H1 (cell line): ENCODE measurements at regions not wholly inside any gene's neighbourhood (a gene's known extent, or its start where the extent isn't known, plus 50 kb on each side); places are given as distances from the start of the nearest gene placed in this dataset.
A peak's percentile ranks its signal among the peaks of the same experiment; 100 is the strongest.

Source experiments
- CTCF ChIA-PET: fragments of 300-600 bp; sonication (Branson Sonifier 250); formaldehyde crosslinking; loops from one replicate; lab custom pipeline; 2021; ENCODE audit not compliant: partially characterized antibody; lab: Charles Lee
- POLR2A ChIA-PET: fragments of 300-600 bp; sonication (Branson Sonifier 250); formaldehyde crosslinking; loops from one replicate; lab custom pipeline; 2021; ENCODE audit warnings: inconsistent platforms; ENCODE audit not compliant: partially characterized antibody; lab: Charles Lee
- DNase-seq, 2 experiments: peaks; one replicate each; pipeline versions ENCODE4 v3.0.0 to v3.0.0-alpha.2; 2010 to 2022; ENCODE audit warnings: low spot score in 2 of 2, low read depth in 1 of 2, mixed read lengths in 1 of 2
- FAIRE-seq: peaks from 2 replicates; lab custom pipeline; 2011; peaks lifted over from hg19 to GRCh38; lab: Jason Lieb, UNC
- H2AFZ ChIP-seq: 2 replicates; pipeline ENCODE4 v1.8.1; 2012; ENCODE audit warnings: low read length, inconsistent platforms
- H2AK5ac ChIP-seq: 2 replicates; pipeline ENCODE4 v1.6.1; 2013; ENCODE audit warnings: low read depth, low read length
- H2BK120ac ChIP-seq: replicated peaks from 2 replicates; pipeline ENCODE3; 2013; ENCODE audit warnings: low read depth, low read length, inconsistent platforms
- H2BK12ac ChIP-seq: 2 replicates; pipeline ENCODE4 v1.6.1; 2013; ENCODE audit warnings: low read depth, low read length
- H2BK15ac ChIP-seq: 2 replicates; pipeline ENCODE4 v1.6.1; 2013; ENCODE audit warnings: low read length
- H2BK20ac ChIP-seq: 2 replicates; pipeline ENCODE4 v1.6.1; 2013; ENCODE audit warnings: low read length
- H2BK5ac ChIP-seq: 2 replicates; pipeline ENCODE4 v1.6.1; 2013; ENCODE audit warnings: low read depth, low read length
- H3K14ac ChIP-seq: 2 replicates; pipeline ENCODE4 v1.6.1; 2013; ENCODE audit warnings: inconsistent platforms; ENCODE audit not compliant: insufficient read length
- H3K18ac ChIP-seq: 2 replicates; pipeline ENCODE4 v1.6.1; 2013; ENCODE audit warnings: low read length; ENCODE audit errors: extremely low read depth
- H3K23ac ChIP-seq: 2 replicates; pipeline ENCODE4 v1.6.1; 2013; ENCODE audit warnings: inconsistent platforms; ENCODE audit not compliant: insufficient read length
- H3K23me2 ChIP-seq: 2 replicates; pipeline ENCODE4 v1.6.1; 2013; ENCODE audit warnings: low read depth, low read length
- H3K27ac ChIP-seq: 2 replicates; pipeline ENCODE4 v1.6.1; 2011; ENCODE audit warnings: low read depth, low read length, inconsistent platforms
- H3K27me3 ChIP-seq, 4 experiments: replicated peaks in 1 of 4; 1 replicate in 1 of 4; 2 replicates in 3 of 4; pipeline versions ENCODE4 v1.6.1 to v1.8.1; 2011 to 2013; ENCODE audit warnings: low read length in 3 of 4, mild to moderate bottlenecking in 3 of 4, inconsistent platforms in 2 of 4, mixed read lengths in 2 of 4, moderate library complexity in 1 of 4; ENCODE audit not compliant: control insufficient read depth in 3 of 4, insufficient read depth in 3 of 4; ENCODE audit errors: extremely low read depth in 1 of 4
- H3K36me3 ChIP-seq, 4 experiments: 2 replicates each; pipeline versions ENCODE4 v1.6.1 to v1.8.1; 2011 to 2013; ENCODE audit warnings: mild to moderate bottlenecking in 4 of 4, low read length in 3 of 4, moderate library complexity in 2 of 4, control low read depth in 1 of 4, inconsistent platforms in 1 of 4; ENCODE audit not compliant: insufficient read depth in 4 of 4, control insufficient read depth in 2 of 4
- H3K4ac ChIP-seq: replicated peaks from 2 replicates; pipeline ENCODE3; 2013; ENCODE audit warnings: low read length, low read depth, mixed read lengths, inconsistent platforms; ENCODE audit not compliant: insufficient read length
- H3K4me1 ChIP-seq, 4 experiments: replicated peaks in 1 of 4; 1 replicate in 1 of 4; 2 replicates in 3 of 4; pipeline versions ENCODE4 v1.6.1 to v1.8.1; 2011 to 2013; ENCODE audit warnings: low read length in 3 of 4, inconsistent platforms in 2 of 4, mixed read lengths in 1 of 4; ENCODE audit not compliant: insufficient read depth in 4 of 4, control insufficient read depth in 3 of 4
- H3K4me2 ChIP-seq, 2 experiments: 2 replicates each; pipeline versions ENCODE4 v1.6.1 to v1.8.1; 2011 to 2013; ENCODE audit warnings: low read depth in 2 of 2, low read length in 2 of 2, control low read depth in 1 of 2, inconsistent platforms in 1 of 2, mild to moderate bottlenecking in 1 of 2; ENCODE audit not compliant: insufficient read depth in 1 of 2
- H3K4me3 ChIP-seq, 4 experiments: fragments of 200-600, 300-600 bp in 1 of 4; sonication (generic), shearing (Covaris generic), sonication (Bioruptor Twin) in 1 of 4; 2 replicates each; pipeline versions ENCODE4 v1.5.1 to v1.8.1; 2011 to 2016; ENCODE audit warnings: low read length in 4 of 4, low read depth in 3 of 4, control low read depth in 2 of 4, inconsistent platforms in 2 of 4, mild to moderate bottlenecking in 2 of 4, mixed read lengths in 1 of 4, moderate library complexity in 1 of 4; ENCODE audit not compliant: insufficient read depth in 2 of 4; ENCODE audit errors: extremely low read depth in 1 of 4
- H3K56ac ChIP-seq: replicated peaks from 2 replicates; pipeline ENCODE3; 2013; ENCODE audit warnings: low read depth, mild to moderate bottlenecking, mixed read lengths, low read length, inconsistent platforms; ENCODE audit not compliant: insufficient read length
- H3K79me1 ChIP-seq: 2 replicates; pipeline ENCODE4 v1.6.1; 2013; ENCODE audit warnings: low read depth, low read length, control low read depth
- H3K79me2 ChIP-seq, 2 experiments: 2 replicates each; pipeline versions ENCODE4 v1.6.1 to v1.8.1; 2012 to 2013; ENCODE audit warnings: low read length in 2 of 2, mild to moderate bottlenecking in 2 of 2, inconsistent platforms in 1 of 2; ENCODE audit not compliant: insufficient read depth in 2 of 2, control insufficient read depth in 1 of 2
- H3K9ac ChIP-seq, 4 experiments: replicated peaks in 1 of 4; 1 replicate in 1 of 4; 2 replicates in 3 of 4; pipeline versions ENCODE4 v1.6.1 to v1.8.1; 2011 to 2013; ENCODE audit warnings: low read depth in 3 of 4, low read length in 3 of 4, control low read depth in 2 of 4, mild to moderate bottlenecking in 2 of 4, moderate library complexity in 2 of 4, inconsistent platforms in 1 of 4; ENCODE audit errors: extremely low read depth in 1 of 4
- H3K9me3 ChIP-seq, 2 experiments: 2 replicates each; pipeline versions ENCODE4 v1.6.1 to v1.8.1; 2012 to 2013; ENCODE audit warnings: mild to moderate bottlenecking in 2 of 2, moderate library complexity in 2 of 2, control low read depth in 1 of 2, inconsistent platforms in 1 of 2, low read depth in 1 of 2, low read length in 1 of 2, mixed read lengths in 1 of 2; ENCODE audit not compliant: insufficient read depth in 2 of 2
- H4K20me1 ChIP-seq, 2 experiments: replicated peaks in 1 of 2; 2 replicates each; pipeline versions ENCODE3 to v1.8.1; 2011 to 2013; ENCODE audit warnings: inconsistent platforms in 2 of 2, low read length in 2 of 2, mild to moderate bottlenecking in 1 of 2; ENCODE audit not compliant: insufficient read depth in 2 of 2, control insufficient read depth in 1 of 2
- H4K5ac ChIP-seq: 2 replicates; pipeline ENCODE4 v1.6.1; 2013; ENCODE audit warnings: low read length, low read depth, mixed read lengths, inconsistent platforms; ENCODE audit not compliant: insufficient read length
- H4K8ac ChIP-seq: 2 replicates; pipeline ENCODE4 v1.8.0; 2013; ENCODE audit warnings: mild to moderate bottlenecking, moderate library complexity, low read length, inconsistent platforms; ENCODE audit not compliant: insufficient read depth; ENCODE audit errors: extremely low read depth
- H4K91ac ChIP-seq: replicated peaks from 2 replicates; pipeline ENCODE3; 2013; ENCODE audit warnings: low read length, mixed read lengths, inconsistent platforms; ENCODE audit not compliant: insufficient read length
- EGR1 ChIP-seq: IDR thresholded peaks from 2 replicates; pipeline ENCODE4 v1.6.1; 2011; ENCODE audit warnings: low read depth, low read length, borderline replicate concordance
- GTF2F1 ChIP-seq: IDR thresholded peaks from 2 replicates; pipeline ENCODE4 v1.6.1; 2012; ENCODE audit warnings: low read depth, low read length, improper control_type of control experiment, borderline replicate concordance
- HDAC2 ChIP-seq, 2 experiments: fragments of 300-600 bp in 1 of 2; sonication (generic) in 1 of 2; IDR thresholded peaks; 2 replicates each; pipeline ENCODE4 v1.6.1; 2011 to 2012; ENCODE audit warnings: low read depth in 2 of 2, low read length in 2 of 2, mild to moderate bottlenecking in 2 of 2, moderate library complexity in 2 of 2, borderline replicate concordance in 1 of 2, inconsistent platforms in 1 of 2
- KDM4A ChIP-seq: IDR thresholded peaks from one replicate; pipeline ENCODE4 v1.7.1; 2012; ENCODE audit warnings: low read depth, mild to moderate bottlenecking, moderate library complexity, low read length, inconsistent platforms; ENCODE audit not compliant: severe bottlenecking
- MAFK ChIP-seq: IDR thresholded peaks from 2 replicates; pipeline ENCODE4 v1.6.1; 2012; ENCODE audit warnings: low read depth, mild to moderate bottlenecking, improper control_type of control experiment, low read length
- POLR2AphosphoS5 ChIP-seq: IDR thresholded peaks from 2 replicates; pipeline ENCODE4 v1.6.1; 2011; ENCODE audit warnings: low read depth, low read length
- RNF2 ChIP-seq: fragments of 200-900, 300-1000 bp; sonication (generic); IDR thresholded peaks from 2 replicates; pipeline ENCODE4 v1.7.1; 2016; ENCODE audit warnings: borderline replicate concordance, low read depth, mild to moderate bottlenecking, antibody characterized with exemption, low read length; ENCODE audit not compliant: poor library complexity, severe bottlenecking; ENCODE audit errors: missing control alignments
- SAP30 ChIP-seq: fragments of 300-600 bp; sonication (generic); IDR thresholded peaks from 2 replicates; pipeline ENCODE4 v1.7.1; 2012; ENCODE audit warnings: low read length, moderate library complexity, mild to moderate bottlenecking, inconsistent platforms; ENCODE audit not compliant: insufficient read depth, insufficient replicate concordance
- SUZ12 ChIP-seq: fragments of 200-600 bp; sonication (generic); IDR thresholded peaks from 2 replicates; pipeline ENCODE4 v1.6.1; 2012; ENCODE audit warnings: mild to moderate bottlenecking, inconsistent platforms, low read length, moderate library complexity, mixed read lengths
- USF2 ChIP-seq: IDR thresholded peaks from 2 replicates; pipeline ENCODE4 v1.6.1; 2011; ENCODE audit warnings: low read length, improper control_type of control experiment
- YY1 ChIP-seq: IDR thresholded peaks from 2 replicates; pipeline ENCODE4 v1.6.1; 2011; ENCODE audit warnings: low read depth, mild to moderate bottlenecking, low read length
- WGBS, 2 experiments: shearing (Covaris generic) in 1 of 2; methylation state at CpG; one replicate each; pipeline versions ENCODE4 v1.1.6 to v1.1.7; 2013 to 2015; ENCODE audit warnings: low lambda C conversion rate in 2 of 2, mixed read lengths in 2 of 2, inconsistent platforms in 1 of 2, low coverage in 1 of 2, missing lambda C conversion rate in 1 of 2; ENCODE audit not compliant: insufficient replicate concordance in 2 of 2, insufficient coverage in 1 of 2, insufficient read length in 1 of 2; ENCODE audit errors: extremely low coverage in 1 of 2, missing lambda C conversion rate in 1 of 2; 5-methylcytosine and 5-hydroxymethylcytosine counted together

GRCh38 chr22:48432781-48433518 is 1394.7 kb downstream of the BRD1 start:
- H3K4me3 ChIP-seq: no peak overlapping the region
- FAIRE-seq: no peak
- CTCF ChIA-PET: interaction anchor here (0.7 kb wide), 1 partner anchor 65 kb away, joined by 3 read pairs; no protein-coding TSS in a partner anchor

More at GRCh38 chr22:48432781-48433518, 1394.7 kb downstream of the BRD1 start:
- Histone ChIP-seq H2AK5ac (0 out of 2 replicates have a peak overlapping the region, but pooled peaks have one; percentile 24), H3K79me2 (no peaks in the 10 kb centered on the region), H4K20me1 (peaks cover 0 to 2% of the 10 kb centered on the region in 2 experiments), H3K14ac (no peak overlapping the region), H3K9me3 (no peaks in the 10 kb centered on the region; a peak in 1 of 4 replicates), H3K27me3 (no peaks in the 10 kb centered on the region; a peak in 1 of 7 replicates), H4K5ac (no peak overlapping the region), H3K4me2 (no peak overlapping the region), H3K9ac (no peak overlapping the region), H3K27ac (no peak overlapping the region), H3K18ac (no peak overlapping the region), H2BK12ac (peak overlapping the region; percentile 60; the same call in 1 of the 2 replicates), H4K91ac (no peak overlapping the region), H2AFZ (no peak overlapping the region), H3K4me1 (no peaks in the 10 kb centered on the region; a peak in 2 of 7 replicates), H4K8ac (no peak overlapping the region), H3K36me3 (no peaks in the 10 kb centered on the region), H3K4ac (no peak overlapping the region), H2BK5ac (no peak overlapping the region), H2BK120ac (no peak overlapping the region), H2BK20ac (no peak overlapping the region), H3K23ac (no peak overlapping the region), H3K56ac (no peak overlapping the region), H3K79me1 (no peaks in the 10 kb centered on the region), H3K23me2 (no peaks in the 10 kb centered on the region), H2BK15ac (0 out of 2 replicates have a peak overlapping the region, but pooled peaks have one; percentile 31)
- DNase-seq: no peak
- TF ChIP-seq POLR2AphosphoS5 (no peak), KDM4A (no peak), HDAC2 (IDR thresholded peaks at IDR 0.05; ENCODE audit: borderline replicate concordance in 1 of 2, low read depth in 2 of 2, low read length in 2 of 2) (no peak), RNF2 (no peak), EGR1 (no peak), SUZ12 (no peak), SAP30 (no peak), YY1 (no peak), USF2 (no peak), GTF2F1 (no peak), MAFK (no peak)
- POLR2A ChIA-PET: no interaction called here
- 95% methylated on average over 12 of the region's 15 CpGs; no CpG with 5 or more reads in 1 of the 2 experiments for WGBS, 2 experiments
